HG03439 (cell line): ENCODE measurements at regions not wholly inside any gene's neighbourhood (a gene's known extent, or its start where the extent isn't known, plus 50 kb on each side); places are given as distances from the start of the nearest gene placed in this dataset.

Source experiments
- ATAC-seq: cut with Tn5 transposase; IDR thresholded peaks from one replicate; pipeline ENCODE4 v1.9.1; 2021; ENCODE audit warnings: mild to moderate bottlenecking, moderate library complexity; ENCODE audit not compliant: unreplicated experiment

DNA sequence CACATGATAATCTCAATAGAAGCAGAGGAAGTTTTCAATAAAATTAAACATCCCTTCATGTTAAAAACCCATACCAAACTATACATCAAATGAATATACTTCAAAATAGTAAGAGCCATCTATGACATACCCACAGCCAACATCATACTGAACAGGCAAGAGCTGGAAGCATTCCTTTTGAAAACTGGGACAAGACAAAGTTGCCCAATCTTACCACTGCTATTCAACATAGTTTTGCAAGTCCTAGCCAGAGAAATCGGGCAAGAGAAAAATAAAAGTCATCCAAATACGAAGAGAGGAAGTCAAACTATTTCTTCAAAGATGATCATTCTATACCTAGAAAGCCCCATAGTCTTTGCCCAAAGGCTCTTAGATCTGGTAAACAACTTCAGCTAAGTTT, 454.7 kb upstream of the PRICKLE1 start:
- ATAC-seq: no peak

DNA sequence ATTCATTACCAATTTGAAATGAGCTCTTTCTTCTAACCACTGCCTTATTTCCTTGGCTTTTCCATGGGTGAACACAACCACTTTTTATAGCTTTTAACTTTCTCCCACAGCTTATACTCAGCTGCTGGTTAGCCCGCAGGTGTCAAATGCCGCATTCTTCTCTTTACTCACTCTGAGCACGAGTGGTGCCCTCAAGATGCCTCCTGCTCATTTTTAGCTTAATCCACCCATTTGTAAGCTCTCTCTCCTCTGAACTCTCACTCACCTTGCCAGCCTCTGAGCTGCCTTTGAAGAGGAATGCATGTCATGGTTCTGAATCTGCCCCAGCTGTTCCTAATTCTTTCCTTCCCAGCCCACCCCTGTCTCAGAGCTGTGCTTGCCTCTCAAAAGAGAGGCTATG, 449.4 kb upstream of the PRICKLE1 start:
- ATAC-seq: no peak

GRCh38 chr12:43029971-43030370, 440.4 kb upstream of the PRICKLE1 start:
- no peak for ATAC-seq

DNA sequence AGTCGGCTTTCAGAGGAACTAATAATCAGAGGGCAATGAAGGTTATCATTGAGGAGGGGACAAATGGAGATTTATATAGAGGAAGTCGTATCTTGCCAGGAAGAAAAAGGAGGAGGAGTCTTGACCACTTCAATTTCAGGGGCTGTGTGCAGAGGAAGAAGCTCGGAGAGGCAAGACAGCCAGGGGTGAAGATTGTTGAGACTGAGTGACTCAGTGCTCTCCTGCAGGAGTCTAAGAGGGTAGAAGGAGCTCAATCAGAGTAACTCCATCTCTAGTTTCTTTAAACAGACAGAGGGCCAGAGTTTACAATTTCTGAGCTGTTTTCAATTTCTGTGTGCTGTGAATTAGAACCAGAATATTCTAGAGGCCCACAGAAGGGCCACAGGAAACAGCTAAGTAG, 439.3 kb upstream of the PRICKLE1 start:
- ATAC-seq: no peak

DNA sequence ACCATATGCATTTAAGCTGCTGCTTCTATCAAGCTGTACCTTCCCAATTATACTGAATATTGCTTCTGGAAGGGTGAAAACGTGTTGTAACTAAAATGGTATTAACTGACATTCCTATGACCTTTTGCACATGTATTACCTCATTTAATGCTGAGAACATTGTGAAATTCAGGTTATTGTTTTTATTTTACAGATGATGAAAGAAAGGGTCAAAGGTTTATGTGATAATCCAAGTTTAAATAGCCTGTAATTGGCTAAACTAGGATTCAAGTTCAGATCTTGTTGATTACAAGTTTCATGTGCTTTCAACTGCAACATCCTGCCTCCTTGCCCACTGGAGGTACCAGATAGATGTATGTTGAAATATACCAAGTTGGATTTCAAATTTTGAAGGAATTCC, 433.3 kb upstream of the PRICKLE1 start:
- no peak for ATAC-seq

DNA sequence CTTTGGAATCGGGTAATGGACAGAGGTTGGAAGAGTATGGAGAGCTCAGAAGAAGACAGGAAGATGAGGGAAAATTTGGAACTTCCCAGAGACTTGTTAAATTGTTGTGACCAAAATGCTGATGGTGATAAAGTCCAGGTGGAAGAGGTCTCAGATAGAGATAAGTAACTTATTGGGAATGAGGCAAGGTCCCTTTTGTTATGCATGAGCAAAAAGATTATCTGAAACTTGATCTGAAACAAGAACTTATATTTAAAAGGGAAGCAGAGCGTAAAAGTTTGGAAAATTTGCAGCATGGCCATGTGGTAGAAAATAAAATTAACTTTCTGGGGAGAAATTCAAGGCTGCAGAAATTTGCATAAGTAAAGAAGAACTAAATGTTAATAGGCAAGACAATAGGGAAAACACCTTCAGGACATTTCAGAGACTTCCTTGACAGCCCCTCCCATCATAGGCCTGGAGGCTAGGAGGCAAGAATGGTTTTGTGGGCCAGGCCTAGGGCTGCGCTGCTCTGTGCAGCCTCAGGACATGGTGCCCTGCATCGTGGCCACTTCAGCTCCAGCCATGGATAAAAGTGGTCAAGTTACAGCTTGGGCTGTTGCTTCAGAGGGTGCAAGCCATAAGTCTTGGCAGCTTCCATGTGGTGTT, 425.7 kb upstream of the PRICKLE1 start:
- ATAC-seq: no peak

DNA sequence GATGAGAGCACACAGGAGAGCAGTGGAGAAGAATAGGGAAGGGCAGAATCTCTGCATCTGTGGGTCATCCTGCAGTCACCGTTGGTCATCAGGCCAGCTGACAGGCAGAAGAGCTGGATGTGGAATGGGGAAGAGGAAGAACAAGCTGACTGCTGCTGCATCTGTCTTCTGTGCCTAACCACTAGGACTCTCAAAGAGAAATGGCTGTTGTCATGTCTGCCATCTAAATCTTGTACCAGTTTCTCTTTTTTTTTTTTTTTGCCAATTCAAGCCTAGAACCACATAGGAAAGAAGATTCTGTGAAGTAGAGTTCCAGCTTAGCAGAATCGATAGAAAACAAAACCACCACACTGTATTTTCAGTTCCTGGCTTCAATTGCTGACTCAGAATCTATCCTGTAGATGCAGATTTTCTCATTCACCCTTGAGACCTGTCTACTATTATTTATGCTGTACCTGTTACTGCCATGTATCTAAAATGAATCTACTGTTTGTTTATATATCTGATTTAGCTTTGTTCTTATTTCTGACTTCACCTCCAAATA, 421.9 kb upstream of the PRICKLE1 start:
- peak; percentile 59 for ATAC-seq

- no peak for ATAC-seq
Measured at GRCh38 chr12:43009846-43010240, 420.3 kb upstream of the PRICKLE1 start.

GRCh38 chr12:43008953-43009845, 419.7 kb upstream of the PRICKLE1 start:
- no peak for ATAC-seq

GRCh38 chr12:43004908-43005307, 415.4 kb upstream of the PRICKLE1 start:
- ATAC-seq: no peak

DNA sequence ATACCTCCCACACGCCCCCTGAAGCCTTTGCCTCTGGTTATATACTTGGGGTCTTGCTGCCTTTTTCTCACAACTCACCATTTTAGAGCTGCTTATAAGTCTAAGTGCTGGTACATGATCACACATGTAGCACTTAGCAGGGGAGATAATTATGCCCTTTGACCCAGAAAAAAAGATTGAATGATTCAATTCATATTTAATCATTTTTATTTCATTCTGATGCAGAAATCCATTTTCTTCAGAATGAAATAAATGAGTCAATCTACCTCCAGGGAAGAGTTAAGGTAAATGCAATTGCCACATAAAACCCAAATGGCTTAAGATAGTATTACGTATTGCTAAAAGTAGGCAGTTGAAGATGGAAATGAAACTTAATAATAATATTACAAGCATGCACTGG, 414.6 kb upstream of the PRICKLE1 start:
- ATAC-seq: no peak

DNA sequence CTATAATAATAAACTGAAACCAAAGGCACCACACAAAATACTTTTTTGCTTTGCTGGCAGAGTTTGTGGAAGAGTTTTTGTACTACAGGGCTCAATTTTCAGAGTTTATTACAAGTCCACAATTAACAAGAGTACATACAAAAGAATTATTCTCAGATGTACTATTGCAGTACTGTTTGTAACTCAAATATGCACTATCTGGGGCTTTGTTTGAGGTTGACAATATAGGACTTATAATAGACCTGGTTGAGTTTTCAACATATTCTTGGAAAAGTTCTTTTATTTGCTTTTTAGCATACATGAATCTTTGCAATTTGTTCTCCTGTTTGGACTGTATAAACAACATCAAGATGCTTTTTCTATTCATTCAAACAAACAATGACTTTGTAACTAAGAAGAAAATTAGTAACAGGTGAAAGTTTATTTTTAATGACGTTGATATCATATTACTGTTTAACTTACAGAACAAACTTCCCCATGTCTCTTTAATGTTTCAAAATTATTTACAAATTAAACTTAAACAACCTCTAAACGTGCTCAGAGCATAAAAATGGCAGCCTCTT, 407.4 kb upstream of the PRICKLE1 start:
- ATAC-seq: no peak

DNA sequence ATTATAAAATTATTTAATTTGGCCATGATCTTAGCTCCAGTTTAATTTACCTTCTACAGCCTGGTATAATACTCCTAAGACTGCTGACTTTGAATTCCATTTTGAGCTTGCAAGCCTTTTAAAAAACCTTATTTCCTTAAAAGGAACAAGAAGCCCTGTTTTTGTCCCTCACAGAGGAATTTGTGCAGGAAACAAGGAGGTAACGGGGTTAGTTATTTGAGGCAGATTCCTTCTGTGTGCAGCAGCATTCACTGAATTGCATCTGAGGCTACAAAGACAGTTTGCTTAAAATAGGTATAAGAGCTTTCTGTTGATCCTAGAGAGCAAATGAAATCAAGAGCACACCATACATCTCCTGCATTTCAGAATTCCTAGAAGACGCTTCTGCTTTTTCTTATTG, 403.3 kb upstream of the PRICKLE1 start:
- ATAC-seq: no peak

- no peak for ATAC-seq
Measured at GRCh38 chr12:42990387-42990786, 400.8 kb upstream of the PRICKLE1 start.

- no peak for ATAC-seq
Measured at GRCh38 chr12:42987216-42987650, 397.7 kb upstream of the PRICKLE1 start.

- ATAC-seq: no peak
Measured at GRCh38 chr12:42985506-42985905, 396.0 kb upstream of the PRICKLE1 start.

GRCh38 chr12:42982828-42983227, 393.3 kb upstream of the PRICKLE1 start:
- ATAC-seq: no peak

DNA sequence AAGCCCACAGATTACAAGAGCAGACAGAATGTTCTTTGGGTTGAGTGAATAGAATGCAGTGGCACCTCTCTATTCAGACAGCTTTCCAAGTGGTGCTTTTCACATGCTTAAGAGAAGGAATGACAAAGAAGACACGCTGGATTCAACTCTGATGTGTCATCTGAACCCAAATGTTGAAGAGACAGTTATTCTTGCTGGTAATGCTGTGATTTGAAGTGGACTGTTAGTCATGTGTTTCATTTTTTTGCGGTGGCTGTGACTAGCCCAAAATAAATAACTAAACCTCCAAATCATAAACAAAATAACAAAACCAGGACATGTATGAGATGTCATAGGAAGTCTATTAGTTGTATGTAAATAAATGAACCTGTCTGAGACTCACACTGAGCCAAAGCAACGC, 391.8 kb upstream of the PRICKLE1 start:
- no peak for ATAC-seq

- ATAC-seq: no peak
Measured at GRCh38 chr12:42980441-42980840, 390.9 kb upstream of the PRICKLE1 start.

GRCh38 chr12:42979746-42980145, 390.2 kb upstream of the PRICKLE1 start:
- ATAC-seq: no peak

DNA sequence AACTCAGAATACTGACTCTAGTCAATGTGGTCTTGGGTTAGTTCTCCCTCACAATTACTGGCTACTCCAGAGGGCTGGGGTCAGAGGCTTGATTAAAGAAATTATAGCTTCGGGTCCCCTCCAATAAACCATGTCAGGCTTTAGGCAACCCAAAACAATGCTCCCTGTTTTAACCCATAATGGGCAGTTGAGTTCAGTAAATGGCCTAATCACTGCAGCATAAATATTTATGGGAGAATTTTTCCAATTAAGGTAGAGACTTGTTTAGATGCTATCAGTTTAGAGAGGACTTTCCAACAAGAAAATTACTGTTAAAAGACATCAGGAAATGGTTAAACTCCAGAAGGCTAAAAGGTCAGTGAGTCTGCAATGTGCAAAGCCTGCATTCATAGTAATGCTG, 389.2 kb upstream of the PRICKLE1 start:
- ATAC-seq: no peak
